ENCODE measurements at regions not wholly inside any gene's neighbourhood (a gene's known extent, or its start where the extent isn't known, plus 50 kb on each side); places are given as distances from the start of the nearest gene placed in this dataset.

GRCh38 chr10:9807846-9808245 lies 1209.8 kb upstream of the CELF2 start:
- no peak for DNase-seq (ENCODE audit: low spot score)
- no peak overlapping the region for H3K27ac ChIP-seq
- TF ChIP-seq CTCF (conservative IDR thresholded peaks at IDR 0.05; ENCODE audit: low read depth), result no peak
- POLR2A ChIA-PET (ENCODE audit: low non-redundant PET), result no interaction called here
- CTCF ChIA-PET, result no interaction called here

- TF ChIP-seq CTCF (conservative IDR thresholded peaks at IDR 0.05; ENCODE audit: low read depth), result no peak
- DNase-seq (ENCODE audit: low spot score), result no peak
- CTCF ChIA-PET, result no interaction called here
- H3K27ac ChIP-seq, result no peak overlapping the region
- POLR2A ChIA-PET (ENCODE audit: low non-redundant PET), result no interaction called here
Measured at GRCh38 chr10:9811601-9812000, 1206.1 kb upstream of the CELF2 start.

- CTCF ChIA-PET, result no interaction called here
- H3K27ac ChIP-seq, result no peak overlapping the region
- DNase-seq (ENCODE audit: low spot score), result no peak
- POLR2A ChIA-PET (ENCODE audit: low non-redundant PET), result no interaction called here
- TF ChIP-seq CTCF (conservative IDR thresholded peaks at IDR 0.05; ENCODE audit: low read depth), result no peak
Measured at GRCh38 chr10:9814285-9814864, 1203.3 kb upstream of the CELF2 start.

DNA sequence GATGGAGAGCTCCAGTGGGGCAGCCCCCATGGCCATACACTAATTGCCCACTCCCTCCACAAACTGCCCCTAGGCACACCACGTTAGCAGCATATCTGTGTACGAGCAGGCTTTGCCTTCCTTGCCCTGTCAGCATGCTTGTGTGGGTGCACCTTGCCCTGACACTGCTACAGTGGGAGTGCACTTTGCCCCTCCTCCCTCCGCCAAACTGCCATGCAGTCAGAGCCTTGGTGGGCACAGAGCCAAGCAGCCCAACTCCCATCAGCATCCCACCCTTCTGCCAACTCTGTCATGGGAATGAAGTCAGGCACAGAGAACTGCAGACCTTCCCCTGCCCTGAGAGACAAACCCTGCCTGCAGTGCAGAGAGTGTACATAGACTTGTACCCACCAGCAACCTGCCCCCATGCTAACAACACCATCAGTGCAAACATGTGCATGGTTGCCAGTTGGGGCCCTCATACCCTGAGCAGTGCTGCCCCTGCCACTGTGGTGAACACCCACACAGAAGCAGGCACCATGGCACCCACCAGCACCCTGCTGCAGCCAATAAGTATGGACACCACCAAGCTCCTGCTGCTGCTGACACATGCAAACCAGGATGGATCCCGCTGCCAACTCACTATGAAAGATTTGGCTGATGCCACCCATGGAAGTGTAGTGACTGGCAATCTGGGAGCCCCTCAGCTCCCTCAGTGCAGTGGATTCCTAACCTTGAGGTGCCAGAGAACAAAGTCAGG lies 1197.7 kb upstream of the CELF2 start:
- TF ChIP-seq CTCF (conservative IDR thresholded peaks at IDR 0.05; ENCODE audit: low read depth), result no peak
- ChIA-PET CTCF (no interaction called here), POLR2A (ENCODE audit: low non-redundant PET) (no interaction called here)
- no peak for DNase-seq (ENCODE audit: low spot score)
- no peak overlapping the region for H3K27ac ChIP-seq

DNA sequence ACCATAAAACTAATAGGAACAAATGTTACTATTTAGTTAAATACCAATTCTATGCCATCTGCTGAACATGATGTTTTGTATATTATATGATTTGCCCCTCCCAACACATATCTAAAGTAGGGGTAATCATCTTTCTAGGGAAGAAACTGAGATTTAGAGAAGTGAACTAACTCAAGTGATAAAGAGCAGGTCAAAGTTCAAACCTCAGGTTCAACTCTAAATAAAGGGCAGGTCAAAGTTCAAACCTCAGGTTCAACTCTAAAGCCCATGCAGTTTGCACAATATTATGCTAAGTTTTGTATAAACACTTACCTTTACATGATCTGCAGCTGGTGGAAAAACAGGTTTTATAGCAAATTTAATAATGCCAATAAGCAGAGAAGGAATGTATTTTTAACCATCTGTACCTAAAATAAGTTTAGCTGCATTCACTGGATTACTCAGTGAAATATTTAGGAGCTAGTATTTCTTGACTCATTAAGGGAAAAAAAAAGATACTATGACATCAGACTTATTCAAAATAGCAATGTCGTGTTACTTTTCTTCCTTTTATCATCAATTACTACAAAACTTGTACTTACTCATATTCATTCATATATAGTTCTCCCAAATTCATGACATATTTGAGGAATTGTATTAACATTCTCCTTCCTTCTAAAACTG lies 1194.3 kb upstream of the CELF2 start:
- POLR2A ChIA-PET (ENCODE audit: low non-redundant PET), result no interaction called here
- TF ChIP-seq CTCF (conservative IDR thresholded peaks at IDR 0.05; ENCODE audit: low read depth), result no peak
- no peak overlapping the region for H3K27ac ChIP-seq
- no peak for DNase-seq (ENCODE audit: low spot score)
- CTCF ChIA-PET, result no interaction called here

DNA sequence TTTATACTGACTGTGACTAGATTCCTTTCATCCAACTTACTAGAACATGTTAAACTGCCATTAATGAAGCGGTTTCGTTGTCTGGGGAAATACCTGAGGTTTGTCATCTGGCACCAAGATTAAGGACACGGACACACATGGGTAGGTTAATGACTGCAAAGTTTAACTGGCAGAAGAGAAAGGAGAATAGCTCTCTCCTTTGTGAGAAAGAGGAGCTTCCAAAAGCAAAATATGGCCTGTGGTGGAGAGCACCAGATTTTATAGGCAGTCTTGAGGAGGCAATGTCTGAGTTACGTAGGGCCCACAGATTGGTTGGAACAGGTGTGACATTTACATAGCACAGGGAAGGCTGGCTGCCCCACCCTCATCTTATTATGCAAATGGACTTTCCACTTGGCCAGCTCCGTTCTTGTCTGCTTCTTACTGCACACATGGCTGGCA lies 1193.0 kb upstream of the CELF2 start:
- ChIA-PET POLR2A (ENCODE audit: low non-redundant PET) (no interaction called here), CTCF (no interaction called here)
- no peak overlapping the region for H3K27ac ChIP-seq

More for the DNA sequence above, 1193.0 kb upstream of the CELF2 start:
- DNase-seq (ENCODE audit: low spot score), result no peak
- no peak for TF ChIP-seq CTCF (conservative IDR thresholded peaks at IDR 0.05; ENCODE audit: low read depth)

Measured in RWPE1 (cell line).